GM12873 (cell line): ENCODE measurements at regions not wholly inside any gene's neighbourhood (a gene's known extent, or its start where the extent isn't known, plus 50 kb on each side); places are given as distances from the start of the nearest gene placed in this dataset.

Experiments
- TF ChIP-seq, protein P1 (sequence below): IDR thresholded peaks from 2 replicates; pipeline ENCODE4 v1.5.1; 2012; ENCODE audit warnings: low read depth, mild to moderate bottlenecking, moderate library complexity, low read length, control low read depth; ENCODE audit not compliant: insufficient read depth; ENCODE audit errors: missing control alignments

DNA sequence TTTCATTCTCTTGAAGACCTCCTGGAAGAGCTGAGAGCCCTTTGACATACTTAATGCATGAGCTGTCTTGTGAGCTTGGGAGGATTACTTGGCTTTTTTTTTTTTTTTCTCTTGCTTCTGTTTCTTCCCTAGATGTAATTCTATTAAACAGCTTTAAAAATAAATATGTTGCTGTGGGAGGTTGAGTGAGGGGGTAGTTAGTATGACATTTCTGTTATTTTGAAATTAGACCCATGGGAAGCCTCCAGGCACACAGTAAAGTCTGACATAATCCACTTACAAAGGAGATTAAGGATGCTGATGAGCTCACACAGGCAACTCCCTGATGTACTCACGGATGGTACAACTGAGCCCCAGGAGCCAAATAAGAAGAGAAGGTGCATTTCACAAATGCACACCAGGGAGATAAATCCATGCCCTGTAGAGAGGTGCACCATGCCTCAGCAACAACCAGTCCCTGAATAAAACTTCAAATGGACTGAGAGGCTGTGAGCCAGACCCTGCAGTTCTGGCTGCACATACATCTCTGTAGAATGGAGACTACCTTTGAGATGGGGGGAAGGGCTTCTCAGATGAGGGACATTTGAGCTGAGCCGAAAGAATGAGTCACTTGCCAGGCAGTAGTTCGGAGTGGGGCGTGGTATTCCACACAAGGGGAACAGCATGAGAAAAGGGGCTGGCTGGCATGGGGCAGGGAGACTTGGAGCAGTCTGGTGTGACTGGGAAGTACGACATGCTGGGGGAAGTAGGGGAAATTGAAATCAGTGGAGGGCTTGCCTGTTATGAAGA is 68.7 kb downstream of the ACTL7B start:
- TF ChIP-seq, protein P1, sequence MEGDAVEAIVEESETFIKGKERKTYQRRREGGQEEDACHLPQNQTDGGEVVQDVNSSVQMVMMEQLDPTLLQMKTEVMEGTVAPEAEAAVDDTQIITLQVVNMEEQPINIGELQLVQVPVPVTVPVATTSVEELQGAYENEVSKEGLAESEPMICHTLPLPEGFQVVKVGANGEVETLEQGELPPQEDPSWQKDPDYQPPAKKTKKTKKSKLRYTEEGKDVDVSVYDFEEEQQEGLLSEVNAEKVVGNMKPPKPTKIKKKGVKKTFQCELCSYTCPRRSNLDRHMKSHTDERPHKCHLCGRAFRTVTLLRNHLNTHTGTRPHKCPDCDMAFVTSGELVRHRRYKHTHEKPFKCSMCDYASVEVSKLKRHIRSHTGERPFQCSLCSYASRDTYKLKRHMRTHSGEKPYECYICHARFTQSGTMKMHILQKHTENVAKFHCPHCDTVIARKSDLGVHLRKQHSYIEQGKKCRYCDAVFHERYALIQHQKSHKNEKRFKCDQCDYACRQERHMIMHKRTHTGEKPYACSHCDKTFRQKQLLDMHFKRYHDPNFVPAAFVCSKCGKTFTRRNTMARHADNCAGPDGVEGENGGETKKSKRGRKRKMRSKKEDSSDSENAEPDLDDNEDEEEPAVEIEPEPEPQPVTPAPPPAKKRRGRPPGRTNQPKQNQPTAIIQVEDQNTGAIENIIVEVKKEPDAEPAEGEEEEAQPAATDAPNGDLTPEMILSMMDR: no peak

DNA sequence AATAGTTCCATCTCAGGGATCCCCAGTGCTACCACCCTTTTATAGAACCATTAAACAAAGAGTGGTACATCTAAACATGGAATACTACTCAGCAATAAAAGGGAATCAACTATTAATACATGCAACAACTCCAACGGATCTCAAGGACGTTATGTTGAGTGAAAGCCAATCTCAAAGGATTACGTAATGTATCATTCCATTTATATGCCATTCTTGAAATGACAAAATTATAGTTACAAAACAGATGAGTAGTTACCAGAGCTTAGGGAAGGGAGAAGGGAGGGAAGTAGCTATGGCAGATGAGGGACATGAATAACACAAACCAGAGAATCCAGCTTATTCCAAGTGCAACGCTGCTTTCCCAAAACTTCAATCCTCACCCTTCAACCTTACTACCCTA is 69.5 kb downstream of the ACTL7B start:
- TF ChIP-seq, protein P1: no peak

DNA sequence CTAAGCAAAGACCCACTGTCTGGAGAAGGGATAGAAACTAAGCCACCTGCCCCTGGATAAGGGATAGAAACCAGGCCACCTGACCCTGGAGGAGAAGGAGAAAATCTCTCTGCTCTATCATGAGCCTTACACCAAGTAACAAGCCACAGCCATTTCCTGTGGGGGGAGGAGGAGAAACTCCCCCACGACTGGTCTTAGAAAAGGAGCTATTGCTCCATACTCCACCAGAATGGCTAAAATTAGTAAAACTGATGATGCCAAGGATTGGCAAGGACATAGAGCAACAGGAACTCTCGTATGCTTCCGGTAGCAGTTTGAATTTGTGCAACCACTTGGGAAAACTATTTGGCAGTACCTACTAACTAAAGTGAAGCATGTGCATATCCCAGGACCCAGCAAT is 70.8 kb downstream of the ACTL7B start:
- TF ChIP-seq, protein P1: no peak

DNA sequence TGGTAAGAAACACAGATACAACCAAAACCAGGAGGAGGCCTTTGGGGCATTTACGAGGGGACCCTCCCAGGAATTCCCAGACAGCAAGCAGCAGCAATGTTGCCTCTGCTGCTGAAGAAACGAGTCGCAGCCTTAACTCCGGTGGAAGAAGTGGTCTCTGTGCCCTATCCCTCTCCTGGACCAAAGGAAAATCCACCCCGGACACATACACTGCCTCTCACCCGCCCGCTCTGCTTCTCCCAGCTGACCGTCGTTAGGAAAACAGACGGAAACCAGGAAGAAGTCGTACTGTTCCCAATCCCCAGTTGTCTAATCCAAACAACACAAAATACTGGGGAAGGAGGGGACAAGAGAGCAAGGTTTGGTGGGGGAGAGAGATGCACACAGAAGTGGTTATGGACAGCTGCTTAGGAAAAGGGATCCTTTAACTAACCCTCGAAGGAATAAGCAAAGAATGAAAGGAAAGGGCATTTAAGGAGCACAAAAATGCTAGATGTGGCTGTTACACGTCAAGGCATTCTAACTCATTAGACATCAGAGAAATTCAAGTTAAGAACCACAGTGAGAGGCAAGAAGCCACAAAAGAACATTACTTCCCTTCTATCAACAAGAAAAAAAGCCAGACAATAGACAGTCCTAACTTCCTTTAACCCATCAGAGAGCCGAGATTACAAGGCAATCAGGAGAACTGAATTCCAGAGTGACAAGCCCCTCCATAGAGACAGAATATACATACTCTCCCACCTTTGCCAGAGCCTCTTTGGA is 71.9 kb downstream of the ACTL7B start:
- TF ChIP-seq, protein P1: no peak

DNA sequence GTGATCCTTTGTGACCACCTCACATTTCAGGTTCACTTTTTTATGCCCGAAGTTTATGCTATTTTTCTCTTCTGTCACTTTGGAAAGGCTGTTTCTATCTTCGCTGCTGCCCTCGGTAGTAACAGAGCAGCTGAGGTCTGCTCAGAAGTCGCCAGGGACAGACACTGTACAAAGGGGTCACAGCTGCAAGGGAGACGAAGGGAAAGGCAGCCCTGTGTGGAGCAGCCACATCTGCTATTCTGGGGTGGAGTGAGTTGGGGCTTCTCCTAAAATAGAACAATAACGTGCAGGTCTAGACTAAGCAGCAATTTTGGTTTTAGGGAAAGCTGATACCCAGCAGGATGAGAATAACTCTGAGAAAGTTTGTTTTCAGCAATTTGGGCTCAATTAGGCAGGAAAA is 72.5 kb downstream of the ACTL7B start:
- TF ChIP-seq, protein P1: no peak

DNA sequence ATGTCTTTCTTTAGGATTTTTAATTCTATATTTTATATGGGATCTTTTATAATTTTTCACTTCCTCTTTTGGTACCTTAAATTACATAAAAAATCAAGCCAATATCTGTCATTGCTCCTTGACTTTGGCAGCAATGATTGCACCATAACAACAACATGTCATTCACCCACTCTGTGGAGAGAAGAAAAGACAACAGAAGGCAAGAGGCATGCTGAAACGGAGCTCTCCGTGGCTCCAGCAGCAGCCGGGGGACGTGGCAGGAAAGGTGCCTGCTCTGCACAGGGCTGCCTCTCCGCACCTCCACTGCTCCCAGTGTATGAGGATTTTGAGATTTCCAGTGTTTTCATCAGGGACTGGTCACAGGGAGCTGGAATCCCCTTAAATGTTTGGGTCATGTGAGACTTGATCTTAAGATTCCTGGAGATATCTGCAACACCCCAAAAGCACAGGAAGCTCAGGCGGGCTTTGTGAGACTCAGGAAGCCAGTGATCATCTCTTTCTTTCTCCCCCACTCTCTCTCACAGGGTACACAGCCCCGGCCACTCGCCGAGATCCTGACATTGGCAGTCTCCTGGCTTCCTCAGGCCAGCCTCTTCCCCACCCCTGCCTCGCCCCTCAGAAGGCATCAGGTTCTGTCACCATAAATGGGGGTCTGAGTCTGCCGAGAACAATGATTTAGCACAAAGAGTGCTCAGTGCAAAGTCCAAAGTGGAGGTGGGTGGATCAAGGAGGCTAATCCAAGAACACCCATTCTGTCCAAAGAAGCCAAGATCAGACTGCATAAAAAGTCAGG is 74.6 kb downstream of the ACTL7B start:
- TF ChIP-seq, protein P1: no peak
